Fibroblast of villous mesenchyme (primary cell): ENCODE measurements at regions not wholly inside any gene's neighbourhood (a gene's known extent, or its start where the extent isn't known, plus 50 kb on each side); places are given as distances from the start of the nearest gene placed in this dataset.
A peak's percentile ranks its signal among the peaks of the same experiment; 100 is the strongest.

Experiments
- DNase-seq: peaks from one replicate; pipeline ENCODE4 v3.0.0-alpha.2; 2010; ENCODE audit warnings: low read depth
- H3K4me3 ChIP-seq: 2 replicates; pipeline ENCODE4 v1.5.1; 2011; ENCODE audit warnings: low read depth, mild to moderate bottlenecking, low read length
- TF ChIP-seq, protein P1 (sequence below): IDR thresholded peaks from 2 replicates; pipeline ENCODE4 v1.5.1; 2012; ENCODE audit warnings: low read depth, mild to moderate bottlenecking, low read length; ENCODE audit not compliant: insufficient read depth

DNA sequence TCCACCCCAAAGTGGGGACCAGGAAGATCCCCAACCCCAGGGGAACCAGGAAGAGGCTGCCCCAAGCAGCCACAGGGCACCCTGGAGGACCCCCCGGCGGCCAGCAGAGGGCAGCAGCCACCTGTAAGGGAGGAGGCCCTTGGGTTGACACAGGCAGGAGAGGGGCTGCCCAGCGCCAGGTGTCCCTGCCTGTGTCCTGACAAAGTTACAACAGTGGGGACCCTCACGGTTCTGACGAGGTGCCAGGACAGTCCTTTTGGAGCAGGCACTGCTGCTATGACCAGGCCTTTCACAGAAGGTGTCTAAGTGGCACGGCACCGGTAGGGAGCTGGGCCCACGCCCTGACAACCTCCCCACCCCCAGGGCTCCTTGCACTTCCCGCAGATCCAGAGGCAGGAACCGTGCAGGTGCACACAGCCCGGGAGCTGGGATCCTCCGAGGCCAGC is 176.7 kb downstream of the BMP7 start:
- no peak overlapping the region for H3K4me3 ChIP-seq
- TF ChIP-seq, protein P1, sequence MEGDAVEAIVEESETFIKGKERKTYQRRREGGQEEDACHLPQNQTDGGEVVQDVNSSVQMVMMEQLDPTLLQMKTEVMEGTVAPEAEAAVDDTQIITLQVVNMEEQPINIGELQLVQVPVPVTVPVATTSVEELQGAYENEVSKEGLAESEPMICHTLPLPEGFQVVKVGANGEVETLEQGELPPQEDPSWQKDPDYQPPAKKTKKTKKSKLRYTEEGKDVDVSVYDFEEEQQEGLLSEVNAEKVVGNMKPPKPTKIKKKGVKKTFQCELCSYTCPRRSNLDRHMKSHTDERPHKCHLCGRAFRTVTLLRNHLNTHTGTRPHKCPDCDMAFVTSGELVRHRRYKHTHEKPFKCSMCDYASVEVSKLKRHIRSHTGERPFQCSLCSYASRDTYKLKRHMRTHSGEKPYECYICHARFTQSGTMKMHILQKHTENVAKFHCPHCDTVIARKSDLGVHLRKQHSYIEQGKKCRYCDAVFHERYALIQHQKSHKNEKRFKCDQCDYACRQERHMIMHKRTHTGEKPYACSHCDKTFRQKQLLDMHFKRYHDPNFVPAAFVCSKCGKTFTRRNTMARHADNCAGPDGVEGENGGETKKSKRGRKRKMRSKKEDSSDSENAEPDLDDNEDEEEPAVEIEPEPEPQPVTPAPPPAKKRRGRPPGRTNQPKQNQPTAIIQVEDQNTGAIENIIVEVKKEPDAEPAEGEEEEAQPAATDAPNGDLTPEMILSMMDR = peak; percentile 80
- peak; percentile 37 for DNase-seq

DNA sequence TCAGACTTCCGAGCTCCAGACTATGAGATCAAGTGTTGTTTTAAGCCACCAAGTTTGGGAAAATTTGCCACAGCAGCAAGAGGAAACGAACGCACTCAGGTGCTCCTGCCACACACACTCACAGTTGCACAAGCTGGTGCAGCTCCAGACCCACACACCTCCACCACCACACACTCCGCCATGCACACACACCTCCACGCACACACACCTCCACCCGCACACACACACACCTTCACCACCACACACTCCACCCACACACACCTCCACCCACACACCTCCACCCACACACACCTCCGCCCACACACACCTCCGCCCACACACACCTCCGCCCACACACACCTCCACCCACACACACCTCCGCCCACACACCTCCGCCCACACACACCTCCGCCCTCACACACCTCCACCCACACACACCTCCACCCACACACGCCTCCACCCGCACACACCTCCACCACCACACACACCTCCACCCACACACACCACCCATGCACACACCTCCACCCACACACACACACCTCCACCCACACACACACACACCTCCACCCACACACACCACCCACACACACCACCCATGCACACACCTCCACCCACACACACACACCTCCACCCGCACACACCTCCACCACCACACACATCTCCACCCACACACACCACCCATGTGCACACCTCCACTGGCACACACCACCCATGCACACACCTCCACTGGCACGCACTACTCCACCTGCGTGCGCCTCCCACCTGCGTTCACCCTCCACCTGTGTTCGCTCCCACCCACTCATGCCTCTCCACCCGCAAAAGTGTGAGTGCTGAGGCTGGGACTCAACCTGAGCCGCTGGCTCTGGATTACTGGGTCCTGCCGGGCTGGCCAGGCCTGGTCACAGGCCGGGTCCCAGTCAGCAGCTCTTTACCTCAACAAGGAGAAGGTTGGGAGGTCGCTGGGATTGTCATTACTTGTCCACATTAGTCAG is 175.6 kb downstream of the BMP7 start:
- no peak for DNase-seq
- TF ChIP-seq, protein P1 = no peak

DNA sequence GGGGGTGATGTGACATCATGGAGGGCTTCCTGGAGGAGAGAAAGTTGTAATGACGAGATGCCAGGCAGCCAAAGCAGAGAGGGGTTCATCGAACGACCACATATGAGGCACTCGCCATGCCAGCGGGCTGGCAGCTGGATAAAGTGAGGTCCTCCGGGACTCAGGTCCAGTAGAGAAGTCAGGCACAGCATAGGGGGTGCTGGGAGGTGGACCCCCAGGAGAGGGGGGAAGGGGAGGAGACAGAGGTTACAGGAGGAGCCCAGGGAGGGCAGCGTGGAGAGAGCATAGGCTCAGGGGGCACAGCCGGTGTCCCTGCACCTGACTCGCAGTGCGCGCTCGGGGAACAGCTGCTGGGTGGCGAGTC is 174.7 kb downstream of the BMP7 start:
- no peak for DNase-seq
- no peak overlapping the region for H3K4me3 ChIP-seq
- TF ChIP-seq, protein P1 = no peak

More for the DNA sequence above, 175.6 kb downstream of the BMP7 start:
- H3K4me3 ChIP-seq = no peak overlapping the region

DNA sequence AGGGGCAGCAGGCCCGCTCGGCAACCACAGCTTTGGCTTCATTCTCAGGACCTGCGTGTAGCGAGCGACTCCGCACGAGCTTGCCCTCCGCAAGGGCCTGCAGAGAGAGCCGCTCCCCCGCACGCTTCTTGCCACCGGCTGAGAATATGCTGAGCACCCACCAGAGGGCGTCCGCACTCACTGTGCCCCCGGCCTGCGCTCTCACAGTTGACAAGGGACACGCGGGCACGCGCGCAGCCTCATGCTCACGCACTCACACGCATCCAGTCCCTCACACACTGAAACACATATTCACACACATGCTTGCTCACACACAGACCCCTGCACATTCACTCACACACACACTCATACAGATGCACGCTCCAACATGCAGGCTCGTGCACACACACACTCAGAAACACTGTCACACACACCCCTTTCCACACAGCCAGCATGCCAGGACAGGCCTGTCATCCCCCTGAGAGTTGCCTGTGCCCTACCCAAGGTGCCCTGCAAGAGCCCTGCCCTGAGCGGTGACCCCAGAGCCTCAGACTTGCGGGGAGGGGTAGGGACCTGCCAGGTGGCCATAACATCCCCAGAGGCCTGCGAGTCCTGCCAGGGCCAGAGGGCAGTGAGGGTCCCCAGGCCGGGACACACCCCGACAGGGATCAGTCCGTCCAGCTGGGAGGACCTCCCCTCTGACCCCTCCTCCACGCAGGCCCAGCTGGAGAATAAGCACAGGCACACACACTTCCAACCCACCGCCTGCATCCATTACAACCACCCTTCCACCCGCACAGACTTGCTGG is 174.1 kb downstream of the BMP7 start:
- no peak overlapping the region for H3K4me3 ChIP-seq
- TF ChIP-seq, protein P1 = peak; percentile 68
- DNase-seq = peak; percentile 29

DNA sequence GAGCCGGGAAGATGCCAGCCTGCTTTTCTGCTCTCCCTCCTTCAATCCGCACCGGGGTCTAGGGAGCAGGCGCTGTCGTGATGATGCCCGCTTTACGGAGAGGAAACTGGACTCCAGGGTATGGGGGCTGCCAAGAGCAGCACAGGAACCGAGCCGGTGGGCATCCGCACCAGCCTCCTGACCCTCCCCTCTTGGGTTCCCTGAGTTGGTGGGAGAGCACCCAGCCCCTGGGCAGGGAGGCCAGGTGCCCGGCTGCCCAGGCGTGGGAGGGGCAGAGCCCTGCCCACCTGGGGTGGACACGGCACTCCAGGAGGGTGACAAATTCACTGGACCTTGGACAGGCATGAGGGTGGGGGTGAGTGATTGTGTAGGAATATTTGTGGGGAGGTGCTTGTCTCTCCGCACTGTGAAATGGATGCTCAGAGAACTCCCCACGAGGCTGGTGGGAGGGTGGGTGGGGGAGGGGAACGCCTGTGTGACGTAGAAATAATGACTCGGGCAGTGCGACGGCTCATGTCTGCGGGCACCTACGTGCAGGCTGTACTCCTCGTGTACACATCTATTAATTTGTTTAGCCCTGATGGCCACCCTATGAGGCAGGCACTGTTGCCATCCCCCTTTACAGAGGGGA is 173.4 kb downstream of the BMP7 start:
- H3K4me3 ChIP-seq = no peak overlapping the region
- DNase-seq = no peak
- TF ChIP-seq, protein P1 = no peak

DNA sequence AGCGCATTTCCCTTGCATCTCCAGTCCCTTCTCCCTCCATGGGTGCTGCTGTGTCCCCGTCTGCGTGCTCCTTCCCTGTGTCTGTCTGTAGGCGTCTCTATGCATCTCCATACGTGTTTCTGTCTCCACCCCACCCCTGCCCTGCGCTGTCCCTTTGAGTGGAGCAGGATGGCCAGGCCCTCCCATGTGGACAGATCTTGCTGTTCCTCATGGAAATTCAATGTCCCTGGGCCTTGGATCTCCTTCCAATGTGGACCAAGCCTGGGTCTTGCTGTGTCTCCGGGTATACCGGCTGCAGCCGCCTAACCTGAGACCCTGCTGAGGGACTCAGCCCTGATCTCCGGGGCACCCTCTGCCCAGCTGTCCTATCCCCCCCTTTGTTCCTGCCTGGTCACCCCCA is 172.7 kb downstream of the BMP7 start:
- DNase-seq = no peak
- H3K4me3 ChIP-seq = no peak overlapping the region
- TF ChIP-seq, protein P1 = no peak
